SK-N-MC (cell line): ENCODE measurements at regions not wholly inside any gene's neighbourhood (a gene's known extent, or its start where the extent isn't known, plus 50 kb on each side); places are given as distances from the start of the nearest gene placed in this dataset.

Source experiments
- DNase-seq: peaks from one replicate; pipeline ENCODE4 v3.0.0-alpha.2; 2011; ENCODE audit warnings: low read depth, low spot score
- H3K27ac ChIP-seq: fragments of 200-600 bp; sonication (generic); 2 replicates; pipeline ENCODE4 v1.5.1; 2016; ENCODE audit warnings: mixed run types
- H3K36me3 ChIP-seq: fragments of 200-600 bp; sonication (generic); 2 replicates; pipeline ENCODE4 v1.6.1; 2017; ENCODE audit warnings: antibody characterized with exemption, low read length, mixed read lengths; ENCODE audit not compliant: insufficient read depth
- H3K4me3 ChIP-seq: fragments of 200-600 bp; sonication (generic); 2 replicates; pipeline ENCODE4 v1.5.1; 2016
- H3K9ac ChIP-seq: fragments of 200-600 bp; sonication (generic); 2 replicates; pipeline ENCODE4 v1.8.0; 2017; ENCODE audit warnings: mixed run types, mixed read lengths; ENCODE audit not compliant: insufficient read length
- H3K9me3 ChIP-seq: fragments of 200-600 bp; sonication (generic); 2 replicates; pipeline ENCODE4 v1.6.1; 2017; ENCODE audit warnings: low read depth, mild to moderate bottlenecking, antibody characterized with exemption, low read length, moderate library complexity, mixed read lengths
- EZH2 ChIP-seq: fragments of 200-600 bp; sonication (generic); IDR thresholded peaks from one replicate; pipeline ENCODE4 v1.6.1; 2017; ENCODE audit warnings: antibody characterized with exemption
- FOXP2 ChIP-seq: optimal IDR thresholded peaks from 2 replicates; pipeline ENCODE3; 2011; ENCODE audit warnings: mild to moderate bottlenecking, moderate library complexity; ENCODE audit not compliant: insufficient read depth; ENCODE audit errors: extremely low read length, control extremely low read depth
- POLR2AphosphoS5 ChIP-seq: IDR thresholded peaks from 2 replicates; pipeline ENCODE4 v1.6.1; 2012; ENCODE audit warnings: mild to moderate bottlenecking, low read depth, low read length, borderline replicate concordance

DNA sequence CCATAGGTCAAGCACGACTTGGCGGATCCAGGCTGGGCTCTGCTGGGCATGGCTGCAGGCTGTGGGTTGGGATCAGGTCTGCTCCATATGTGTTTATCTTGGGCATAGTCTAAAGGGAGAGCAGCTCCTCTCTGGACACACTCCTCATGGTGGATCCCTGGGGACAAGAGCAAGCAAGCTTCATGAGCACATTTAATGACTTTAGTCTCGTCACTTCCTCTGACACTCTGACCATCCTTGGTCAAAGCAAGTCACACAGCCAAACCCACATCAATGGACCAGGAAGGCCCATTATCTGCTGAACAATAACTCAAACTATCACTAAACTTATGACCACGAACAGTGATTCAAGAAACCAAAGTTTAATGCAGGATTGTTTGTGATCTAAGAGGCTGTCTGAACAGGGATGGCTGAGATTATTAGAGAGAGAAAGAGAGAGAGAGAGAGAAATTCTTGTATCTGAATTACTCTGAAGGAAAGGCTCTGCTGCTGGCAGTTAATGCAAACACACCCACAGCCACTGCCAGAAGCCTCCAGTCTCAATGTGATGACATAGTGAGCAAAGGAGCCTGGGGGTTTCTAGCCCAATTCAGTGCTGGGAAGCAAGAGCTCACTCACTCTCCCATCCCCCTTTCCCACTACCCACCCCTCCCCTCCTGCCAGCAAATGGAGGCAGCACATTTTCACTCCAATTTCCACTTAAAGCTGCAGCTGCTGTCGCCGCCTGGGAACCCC, 490.2 kb upstream of the SULF2 start:
- no peak for DNase-seq

GRCh38 chr20:48273843-48274242, 488.6 kb upstream of the SULF2 start:
- Histone ChIP-seq H3K9me3 (no peaks in the 10 kb centered on the region), H3K4me3 (no peak overlapping the region), H3K36me3 (no peaks in the 10 kb centered on the region), H3K27ac (no peak overlapping the region), H3K9ac (no peak overlapping the region)
- TF ChIP-seq POLR2AphosphoS5 (no peak), EZH2 (no peak), FOXP2 (no peak)
- no peak for DNase-seq

More for the DNA sequence above, 490.2 kb upstream of the SULF2 start:
- Histone ChIP-seq H3K36me3 (no peaks in the 10 kb centered on the region), H3K4me3 (no peak overlapping the region), H3K27ac (no peak overlapping the region), H3K9me3 (no peaks in the 10 kb centered on the region), H3K9ac (no peak overlapping the region)
- no peak for TF ChIP-seq POLR2AphosphoS5
- TF ChIP-seq EZH2: no peak
- TF ChIP-seq FOXP2: no peak

GRCh38 chr20:48270885-48271284, 485.6 kb upstream of the SULF2 start:
- no peaks in the 10 kb centered on the region for H3K9me3 ChIP-seq

DNA sequence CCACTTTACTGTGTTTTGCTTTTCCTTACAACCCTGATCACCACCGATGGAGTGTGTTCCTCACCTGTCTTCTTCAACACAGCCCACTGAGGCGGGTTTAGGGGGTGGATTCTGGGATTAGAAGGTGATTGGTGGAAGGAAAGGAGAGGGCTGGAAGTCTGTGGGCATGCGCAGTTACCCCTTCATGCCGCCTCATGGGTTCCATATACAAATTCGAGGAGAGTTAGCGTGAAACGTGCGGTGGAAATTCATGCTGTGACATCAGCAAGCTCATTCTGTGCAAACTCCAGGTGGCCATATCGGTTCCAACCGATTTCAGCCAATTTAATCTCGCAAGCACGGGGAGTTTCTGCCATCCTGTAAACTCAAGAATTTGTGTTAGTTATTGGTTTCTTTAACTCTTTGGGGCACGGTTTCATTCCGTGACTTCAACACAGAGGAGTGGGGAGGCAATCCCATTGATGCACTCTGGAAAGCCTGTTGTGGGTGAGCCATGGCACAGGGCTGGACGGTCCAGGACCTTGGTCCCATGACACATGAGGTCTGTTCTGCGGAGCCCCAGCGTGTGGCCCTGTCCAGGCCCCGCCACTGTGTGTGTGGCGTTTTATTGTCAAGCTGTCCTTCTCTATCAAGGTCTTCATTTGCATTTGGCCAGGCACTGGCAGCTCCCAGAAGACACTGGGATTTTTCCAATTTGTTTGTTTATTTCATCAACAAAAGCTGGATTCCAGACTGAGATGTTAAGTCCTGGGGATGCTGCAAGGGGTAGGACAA, 482.8 kb upstream of the SULF2 start:
- Histone ChIP-seq H3K36me3 (no peaks in the 10 kb centered on the region), H3K27ac (no peak overlapping the region), H3K4me3 (no peak overlapping the region), H3K9me3 (no peaks in the 10 kb centered on the region), H3K9ac (no peak overlapping the region)
- no peak for TF ChIP-seq POLR2AphosphoS5
- no peak for TF ChIP-seq FOXP2
- no peak for TF ChIP-seq EZH2
- DNase-seq: no peak

More at GRCh38 chr20:48270885-48271284, 485.6 kb upstream of the SULF2 start:
- no peaks in the 10 kb centered on the region for H3K36me3 ChIP-seq
- H3K4me3 ChIP-seq: no peak overlapping the region
- H3K27ac ChIP-seq: no peak overlapping the region
- no peak for TF ChIP-seq FOXP2
- no peak for TF ChIP-seq POLR2AphosphoS5
- no peak for TF ChIP-seq EZH2
- no peak for DNase-seq
- H3K9ac ChIP-seq: no peak overlapping the region

GRCh38 chr20:48266571-48266970, 481.3 kb upstream of the SULF2 start:
- Histone ChIP-seq H3K9me3 (no peaks in the 10 kb centered on the region), H3K27ac (no peak overlapping the region), H3K36me3 (no peaks in the 10 kb centered on the region)

DNA sequence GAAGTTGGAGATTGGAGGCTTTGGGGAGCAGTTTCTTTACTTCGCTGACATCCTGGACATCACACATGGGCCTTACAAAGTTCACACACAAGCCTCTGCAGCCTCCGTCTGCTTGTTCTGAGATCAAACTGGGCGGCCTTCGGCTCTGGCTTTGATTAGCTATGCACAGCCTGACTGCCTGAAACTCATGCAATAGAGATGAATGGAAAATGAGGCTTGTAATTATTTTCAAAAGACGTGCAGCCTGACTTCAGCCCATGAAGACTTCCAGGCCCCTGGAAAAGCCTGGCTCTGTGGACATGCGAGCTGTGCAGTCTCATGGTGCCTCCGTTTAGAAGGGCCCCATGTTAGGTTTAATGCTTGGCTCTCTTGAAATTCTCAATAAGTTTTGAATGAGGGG, 480.5 kb upstream of the SULF2 start:
- Histone ChIP-seq H3K9ac (no peak overlapping the region), H3K9me3 (no peaks in the 10 kb centered on the region), H3K4me3 (no peak overlapping the region), H3K36me3 (no peaks in the 10 kb centered on the region), H3K27ac (no peak overlapping the region)
- TF ChIP-seq POLR2AphosphoS5 (no peak), EZH2 (no peak), FOXP2 (no peak)
- DNase-seq: no peak

More at GRCh38 chr20:48266571-48266970, 481.3 kb upstream of the SULF2 start:
- Histone ChIP-seq H3K4me3 (no peak overlapping the region), H3K9ac (no peak overlapping the region)
- TF ChIP-seq EZH2 (no peak), POLR2AphosphoS5 (no peak), FOXP2 (no peak)
- DNase-seq: no peak

GRCh38 chr20:48262955-48263354, 477.7 kb upstream of the SULF2 start:
- H3K9me3 ChIP-seq: no peaks in the 10 kb centered on the region
- no peak overlapping the region for H3K4me3 ChIP-seq
- no peak overlapping the region for H3K27ac ChIP-seq
- TF ChIP-seq EZH2 (no peak), FOXP2 (no peak), POLR2AphosphoS5 (no peak)
- no peak overlapping the region for H3K9ac ChIP-seq
- no peak for DNase-seq
- H3K36me3 ChIP-seq: no peaks in the 10 kb centered on the region

- H3K4me3 ChIP-seq: no peak overlapping the region
- no peaks in the 10 kb centered on the region for H3K36me3 ChIP-seq
- no peak overlapping the region for H3K9ac ChIP-seq
- no peaks in the 10 kb centered on the region for H3K9me3 ChIP-seq
- DNase-seq: no peak
- TF ChIP-seq POLR2AphosphoS5 (no peak), EZH2 (no peak)
- H3K27ac ChIP-seq: no peak overlapping the region
Observed at GRCh38 chr20:48262466-48262865, 477.2 kb upstream of the SULF2 start.

DNA sequence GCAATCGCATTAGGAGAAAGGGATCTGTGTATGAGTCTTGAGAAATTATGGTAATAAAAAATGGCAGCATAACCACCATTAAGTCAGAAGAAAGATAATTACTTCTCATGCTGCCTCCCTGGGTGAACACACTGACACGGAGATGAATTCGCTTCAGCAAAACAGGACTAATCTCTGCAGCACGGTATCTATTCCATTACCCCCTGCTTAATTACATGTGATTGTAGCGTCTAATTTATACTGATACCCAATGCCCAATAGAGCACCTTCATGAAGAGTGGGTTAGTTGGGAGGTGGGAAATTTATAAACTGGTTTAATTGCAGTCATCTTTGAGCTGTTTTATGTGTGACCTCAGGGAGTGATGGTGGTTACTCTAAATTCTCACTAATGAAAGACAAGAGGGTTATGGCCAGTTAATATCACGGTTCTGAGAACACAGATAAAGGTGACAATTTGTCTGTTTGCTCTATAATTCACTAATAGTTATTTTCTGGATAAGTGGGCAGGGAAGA, 476.2 kb upstream of the SULF2 start:
- H3K9me3 ChIP-seq: no peaks in the 10 kb centered on the region
- no peak for DNase-seq
- H3K27ac ChIP-seq: no peak overlapping the region
- H3K9ac ChIP-seq: no peak overlapping the region
- H3K36me3 ChIP-seq: no peaks in the 10 kb centered on the region
- H3K4me3 ChIP-seq: no peak overlapping the region
- TF ChIP-seq EZH2: no peak
- no peak for TF ChIP-seq FOXP2
- no peak for TF ChIP-seq POLR2AphosphoS5
